HK-2 (cell line): ENCODE measurements at regions not wholly inside any gene's neighbourhood (a gene's known extent, or its start where the extent isn't known, plus 50 kb on each side); places are given as distances from the start of the nearest gene placed in this dataset.

Experiments
- DNase-seq: peaks from one replicate; pipeline ENCODE4 v3.0.0-alpha.2; 2018; ENCODE audit not compliant: unreplicated experiment

DNA sequence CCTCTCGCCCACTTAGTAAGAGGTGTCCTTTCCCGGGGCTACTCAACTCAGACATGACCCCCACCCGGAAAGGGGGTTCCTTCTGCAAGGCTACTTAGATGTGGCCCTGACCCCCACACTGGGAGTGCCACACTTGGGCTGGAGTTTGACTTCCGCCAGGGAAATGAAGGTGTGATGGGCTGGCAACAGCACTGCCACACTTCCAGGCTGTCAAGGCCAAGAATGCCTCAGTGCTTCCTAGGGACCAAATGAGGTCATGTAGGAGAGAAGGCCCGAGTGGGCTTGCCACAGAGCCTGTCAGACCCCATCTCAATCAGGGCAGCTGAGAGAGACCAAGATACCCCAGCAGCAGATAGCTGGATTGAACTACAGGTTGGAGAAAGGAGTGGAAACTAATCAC lies 55.5 kb downstream of the DRD1 start:
- no peak for DNase-seq

DNA sequence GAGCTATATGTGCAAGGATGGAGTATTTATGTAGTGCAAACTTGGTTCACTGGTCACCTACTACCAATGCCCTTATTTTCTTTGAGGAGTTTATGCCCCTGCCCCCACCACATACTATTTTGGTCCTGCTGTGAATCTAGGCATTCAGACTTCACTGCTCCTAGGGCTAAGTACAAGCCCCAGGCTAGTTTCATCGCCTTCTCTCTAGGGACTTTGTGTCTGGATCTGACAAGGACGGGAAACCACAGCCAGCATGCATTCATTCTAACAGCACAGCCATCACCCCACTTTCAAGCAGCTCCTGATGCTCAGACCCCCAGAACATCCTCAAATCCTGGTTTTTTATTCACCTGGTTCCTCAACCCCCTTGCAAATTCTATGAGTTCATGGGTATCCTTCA lies 56.8 kb downstream of the DRD1 start:
- no peak for DNase-seq

DNA sequence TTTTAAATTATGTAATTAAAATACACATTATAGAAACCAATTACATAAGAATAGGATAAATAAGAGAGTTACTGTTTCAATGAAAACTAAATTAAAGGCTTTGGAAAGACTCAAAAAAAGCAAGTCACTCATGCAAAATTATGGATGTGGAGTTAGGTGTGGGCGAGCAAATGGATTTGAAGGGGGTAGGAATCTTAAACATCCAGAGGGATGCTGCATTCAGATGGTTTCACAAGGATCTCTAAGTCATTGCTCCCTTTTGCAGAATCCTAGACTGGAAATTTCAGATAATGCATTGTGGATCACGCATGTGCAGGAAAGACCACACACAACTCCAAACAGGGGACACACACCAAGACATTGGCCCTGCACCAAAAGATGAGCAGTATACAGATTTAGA lies 57.5 kb downstream of the DRD1 start:
- DNase-seq = no peak

DNA sequence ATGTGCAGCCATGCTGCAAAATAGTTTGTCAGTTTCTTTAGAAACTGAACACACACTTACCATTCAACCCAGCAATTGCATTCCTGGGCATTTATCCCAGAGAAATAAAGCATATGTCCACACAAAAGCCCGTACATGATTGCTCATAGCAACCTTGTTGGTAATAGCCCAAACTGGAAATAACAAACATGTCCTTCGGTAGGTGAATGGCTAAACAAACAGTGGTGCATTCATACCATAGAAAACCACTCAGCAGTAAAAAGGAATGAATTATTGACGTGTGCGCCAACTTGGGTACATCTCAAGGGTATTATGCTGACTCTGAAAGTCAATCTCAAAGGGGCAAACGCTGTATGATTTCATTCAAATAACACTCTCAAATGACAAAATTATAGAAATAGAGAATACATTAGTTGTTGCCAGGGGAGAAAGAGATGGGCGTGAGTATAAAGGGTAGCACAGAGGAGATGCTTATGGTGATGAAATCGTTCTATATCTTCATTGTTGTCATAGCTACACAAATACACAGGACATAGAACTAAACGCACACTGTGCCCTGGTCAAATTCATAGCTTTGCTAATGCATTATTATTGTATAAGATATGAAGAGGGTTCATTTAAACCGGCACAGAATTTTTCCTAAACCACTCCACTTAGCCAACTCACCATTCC lies 58.2 kb downstream of the DRD1 start:
- no peak for DNase-seq

DNA sequence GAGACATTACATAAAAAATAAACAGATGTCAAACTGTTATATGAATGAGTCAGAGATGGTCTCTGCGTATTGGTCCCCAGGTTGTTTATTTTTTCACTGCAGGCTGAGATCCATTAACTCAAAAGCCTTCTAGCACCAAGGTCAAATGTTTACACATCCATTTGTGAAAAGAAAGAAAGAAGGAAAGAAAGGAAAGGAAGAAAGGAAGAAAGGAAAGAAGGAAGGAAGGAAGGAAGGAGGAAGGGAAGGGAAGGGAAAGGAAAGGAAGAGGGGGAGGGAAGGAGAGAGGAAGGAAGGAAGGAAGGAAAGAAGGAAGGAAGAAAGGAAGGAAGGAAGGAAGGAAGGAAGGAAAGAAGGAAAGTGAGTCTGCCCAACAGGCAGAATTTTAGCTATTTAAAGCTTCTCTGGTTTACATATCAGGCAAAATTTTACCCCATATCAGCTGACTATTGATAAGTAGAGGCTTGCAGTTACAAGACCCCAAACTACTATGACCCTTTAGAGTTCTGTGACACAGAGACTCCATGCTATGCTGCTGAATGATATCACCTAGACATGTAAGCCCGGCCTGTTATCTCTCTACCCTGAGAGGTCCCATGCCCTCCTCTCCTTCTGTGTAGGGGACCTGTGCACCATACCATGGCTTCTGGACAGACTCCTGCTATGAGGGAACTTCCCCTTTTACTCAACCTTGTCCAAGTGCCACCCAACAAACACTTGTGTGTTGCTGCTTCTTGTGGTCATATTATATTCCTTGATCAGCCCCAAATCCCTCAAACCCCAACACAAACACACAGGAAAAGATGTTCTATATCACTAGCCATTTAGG lies 59.0 kb downstream of the DRD1 start:
- DNase-seq = no peak

DNA sequence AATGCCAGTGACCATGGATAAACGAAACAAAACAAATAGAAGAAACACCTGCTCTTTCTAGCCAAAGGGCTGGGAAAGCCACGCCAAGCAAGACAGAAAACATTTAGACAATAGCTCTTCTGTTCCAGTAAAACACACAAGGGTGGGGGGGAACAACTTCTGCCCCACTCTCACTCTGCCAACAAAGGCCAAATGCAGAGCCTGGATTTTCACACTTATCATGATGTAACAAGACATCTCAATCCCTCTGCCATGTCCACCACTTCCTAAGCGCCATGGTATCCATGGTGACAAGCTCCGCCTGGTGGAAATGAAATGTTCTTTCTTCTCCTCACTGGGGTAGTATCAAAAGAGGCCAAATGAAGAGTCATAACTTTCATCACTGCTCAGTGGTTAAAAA lies 60.6 kb downstream of the DRD1 start:
- no peak for DNase-seq

DNA sequence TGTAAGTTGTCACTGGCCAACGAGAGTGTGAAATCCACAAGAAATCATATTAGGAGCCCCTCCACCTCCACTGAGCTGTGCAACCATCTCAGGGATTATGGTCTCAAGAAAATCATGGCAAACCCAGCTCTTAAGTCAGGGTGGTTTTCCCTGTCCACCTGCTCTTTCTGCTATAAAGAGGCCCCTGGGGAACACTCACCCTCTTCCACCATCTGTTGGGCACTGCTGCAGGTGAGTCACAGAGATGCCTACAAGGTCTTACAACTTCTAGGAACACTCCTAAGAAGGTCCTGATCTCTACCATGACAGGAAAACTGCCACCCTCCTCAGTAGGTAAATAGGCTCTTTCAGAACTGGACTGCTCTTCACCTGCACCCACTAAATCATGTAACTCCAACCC lies 61.8 kb downstream of the DRD1 start:
- DNase-seq = no peak

DNA sequence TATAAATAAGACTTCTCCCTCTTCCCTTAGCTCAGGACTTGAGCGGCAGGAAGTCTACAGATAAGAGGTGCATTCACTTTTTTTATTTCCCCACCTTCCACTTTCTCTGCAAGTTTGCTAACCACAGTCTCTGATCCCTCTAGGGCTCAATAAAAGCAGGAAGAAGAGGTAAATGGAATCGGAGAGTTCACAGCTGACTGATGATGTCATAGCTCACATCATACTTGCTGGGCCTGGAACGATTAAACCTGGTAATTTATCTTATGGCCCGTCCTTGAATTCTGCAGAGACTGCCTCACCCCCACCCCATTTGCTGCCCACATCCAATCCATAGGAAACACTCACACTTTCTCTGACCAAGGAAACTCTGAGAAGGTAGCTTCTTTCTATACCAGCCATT lies 62.9 kb downstream of the DRD1 start:
- no peak for DNase-seq

DNA sequence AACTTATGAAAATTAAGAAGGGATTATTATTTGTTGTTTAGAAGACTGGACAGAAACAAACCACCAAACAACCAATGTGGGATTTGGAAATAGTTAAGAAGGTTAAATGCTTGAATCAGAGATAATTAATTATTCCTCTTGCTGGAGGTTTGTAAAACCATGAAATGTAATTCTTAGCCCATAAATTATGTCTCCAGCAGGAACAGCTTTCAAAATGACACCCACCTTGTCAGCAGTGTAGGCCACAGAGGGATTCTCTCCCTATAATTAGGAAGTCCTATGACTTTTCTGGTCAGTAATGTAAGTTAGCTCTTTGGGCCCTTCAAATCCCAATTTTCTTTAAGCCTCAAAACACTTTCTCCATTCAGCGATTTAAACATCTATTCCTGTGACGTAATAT lies 63.3 kb downstream of the DRD1 start:
- DNase-seq = no peak

DNA sequence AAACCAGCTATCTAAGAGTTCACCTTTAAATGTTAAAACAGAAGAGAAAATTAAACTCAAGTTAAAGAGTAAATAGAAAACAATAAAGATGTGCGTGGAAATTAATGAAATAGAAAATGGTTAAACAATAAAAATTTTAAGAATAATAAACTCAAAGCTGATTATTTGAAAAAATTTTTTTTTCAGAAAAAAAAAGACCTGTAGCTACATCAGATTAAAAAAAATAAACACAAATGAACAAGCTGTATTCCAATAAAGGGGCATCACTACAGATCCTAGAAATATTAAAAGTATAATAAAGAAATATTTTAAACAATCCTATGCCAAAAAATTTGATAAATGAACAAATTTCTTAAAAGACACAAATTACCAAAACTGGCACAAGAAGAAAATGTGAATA lies 64.1 kb downstream of the DRD1 start:
- no peak for DNase-seq

DNA sequence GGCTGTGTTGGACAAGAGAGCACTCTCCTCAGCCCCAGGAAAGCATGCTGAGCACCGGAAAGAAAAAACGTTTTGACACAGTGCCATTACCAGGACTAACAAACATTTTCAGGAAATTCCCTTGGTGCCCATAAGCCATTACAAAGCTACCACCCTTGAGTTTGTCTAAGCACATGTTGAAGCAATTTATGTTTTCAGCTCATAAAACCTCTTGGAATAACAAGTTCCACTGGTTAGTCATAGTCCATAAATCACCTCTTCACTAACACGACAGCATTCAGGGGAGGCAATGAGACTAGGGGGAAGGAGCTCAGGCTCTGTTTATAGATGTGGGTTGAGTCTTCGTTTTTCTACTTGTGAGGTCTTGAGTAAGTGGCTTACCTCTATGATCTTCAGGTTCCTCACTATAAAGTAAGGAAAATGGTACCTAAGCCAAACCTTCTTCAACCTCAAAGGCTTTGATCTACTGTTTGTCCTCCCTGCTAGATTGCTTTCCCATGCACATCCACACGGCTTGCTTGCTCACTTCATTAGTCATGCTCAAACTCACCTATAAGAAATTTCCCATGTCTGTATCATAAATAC lies 65.4 kb downstream of the DRD1 start:
- DNase-seq = no peak

DNA sequence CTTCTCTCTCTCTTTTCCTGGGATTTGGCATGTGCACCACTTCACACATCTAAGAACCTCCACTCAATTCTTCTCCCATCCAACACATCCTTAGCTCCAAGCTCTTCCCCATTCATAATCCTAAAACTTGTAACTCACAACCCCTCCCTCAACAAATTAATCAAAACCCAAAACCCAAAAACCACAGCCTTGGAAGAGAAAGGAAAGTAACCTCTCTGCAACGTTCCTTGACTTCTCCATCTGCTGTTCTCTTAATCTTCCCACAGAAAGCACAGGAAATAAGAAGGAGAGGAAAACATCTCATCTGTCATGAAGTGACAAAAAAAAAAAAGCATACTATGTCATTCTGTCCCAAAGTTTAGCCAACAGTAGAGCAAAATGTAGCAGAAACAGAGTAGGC lies 66.2 kb downstream of the DRD1 start:
- DNase-seq = no peak

DNA sequence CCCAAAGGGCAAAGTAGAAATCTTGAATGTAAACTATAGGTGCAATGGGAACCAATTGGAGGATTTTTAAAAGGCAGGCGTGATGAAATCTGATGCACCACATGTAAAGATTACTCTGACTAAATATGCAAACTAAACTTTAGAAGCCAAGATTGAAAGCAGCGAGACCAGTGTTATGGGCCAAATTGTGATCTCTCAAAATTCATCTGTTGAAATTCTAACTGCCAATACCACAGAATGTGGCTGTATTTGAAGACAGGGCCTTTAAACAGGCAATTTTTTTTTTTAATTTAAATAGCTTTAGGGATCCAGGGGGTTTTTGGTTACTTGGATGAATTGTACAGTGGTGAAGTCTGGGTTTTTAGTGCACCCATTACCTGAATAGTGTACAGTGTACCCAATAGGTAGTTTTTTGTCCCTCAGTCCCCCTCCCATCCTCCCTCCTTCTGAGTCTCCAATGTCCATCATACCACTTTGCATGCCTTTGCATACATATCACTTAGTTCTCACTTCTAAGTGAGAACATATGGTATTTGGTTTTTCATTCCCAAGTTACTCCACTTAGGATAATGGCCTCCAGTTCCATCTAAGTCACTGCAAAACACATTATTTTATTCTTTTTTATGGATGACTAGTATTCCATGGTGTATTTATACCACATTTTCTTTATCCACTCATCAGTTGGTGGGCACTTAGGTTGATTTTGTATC lies 69.7 kb downstream of the DRD1 start:
- no peak for DNase-seq

DNA sequence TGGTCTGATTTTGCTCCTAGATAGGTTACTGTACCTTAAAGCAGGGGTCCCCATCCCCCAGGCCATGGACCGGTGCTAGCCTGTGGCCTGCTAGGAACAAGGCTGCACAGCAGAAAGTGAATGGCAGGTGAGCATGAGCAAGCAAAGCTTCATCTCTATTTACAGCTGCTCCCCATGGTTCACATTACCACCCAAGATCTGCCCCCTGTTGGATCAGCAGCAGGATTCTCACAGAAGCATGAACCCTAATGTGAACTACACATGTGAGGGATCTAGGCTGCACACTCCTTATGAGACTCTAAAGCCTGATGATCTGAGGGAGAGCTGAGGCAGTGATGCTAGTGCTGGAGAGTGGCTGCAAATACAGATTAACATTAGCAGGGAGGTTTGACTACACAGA lies 78.1 kb downstream of the DRD1 start:
- DNase-seq = no peak

DNA sequence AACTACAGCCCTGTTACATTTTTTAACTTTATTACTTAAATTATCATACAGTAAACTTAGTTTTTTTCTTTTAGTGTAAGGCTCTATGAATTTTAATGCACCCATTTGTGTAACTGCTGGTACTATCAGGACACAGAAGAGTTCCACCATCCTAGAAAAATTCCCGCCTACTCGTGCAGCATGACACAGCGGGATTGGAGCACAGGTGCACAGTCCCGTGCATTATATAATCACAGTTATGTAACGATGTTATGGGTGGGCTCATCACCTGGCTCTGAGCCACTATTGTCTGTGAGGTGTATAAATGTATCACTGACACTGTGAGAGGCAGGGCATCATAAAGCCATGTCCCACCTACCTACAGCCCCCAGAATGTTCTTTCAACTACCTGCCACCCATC lies 80.7 kb downstream of the DRD1 start:
- DNase-seq = no peak

DNA sequence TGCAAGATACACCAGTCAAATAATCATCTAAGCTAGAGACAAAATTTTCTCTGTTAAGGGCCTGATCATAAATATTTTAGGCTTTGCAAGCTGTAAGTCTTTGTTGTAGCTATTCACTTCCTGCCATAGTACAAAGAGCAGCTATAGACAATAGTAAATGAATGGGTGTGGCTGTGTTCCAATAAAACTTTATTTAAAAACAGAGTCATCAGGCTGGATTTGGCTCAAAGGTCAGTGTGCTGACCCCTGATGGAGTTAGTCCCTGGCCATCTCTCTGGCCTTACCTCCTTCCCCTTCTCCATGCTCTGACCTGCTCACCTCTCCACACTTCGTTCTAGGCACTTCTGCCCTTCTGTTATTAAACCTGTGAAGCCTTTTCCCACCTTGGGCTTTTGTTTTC lies 86.0 kb downstream of the DRD1 start:
- DNase-seq = no peak

DNA sequence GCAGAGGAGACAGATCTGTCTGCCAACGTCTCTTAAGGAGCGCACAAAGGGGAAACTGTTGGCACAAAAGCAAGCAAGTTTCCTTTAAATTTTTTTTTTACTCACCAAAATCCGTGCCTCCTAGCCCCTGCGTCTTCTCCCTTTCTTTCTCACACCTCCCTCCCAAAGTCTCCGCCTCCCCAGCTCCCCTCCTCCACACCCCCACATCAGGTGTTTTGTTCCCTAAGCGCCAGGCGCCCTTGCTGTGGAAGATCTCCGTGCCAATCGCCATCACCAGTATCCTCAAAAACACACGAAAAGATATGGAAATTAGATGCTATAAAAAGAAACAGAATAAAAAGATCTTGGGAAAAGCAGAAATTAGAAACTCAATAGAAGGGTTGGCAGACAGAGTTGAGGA lies 87.6 kb downstream of the DRD1 start:
- DNase-seq = no peak

DNA sequence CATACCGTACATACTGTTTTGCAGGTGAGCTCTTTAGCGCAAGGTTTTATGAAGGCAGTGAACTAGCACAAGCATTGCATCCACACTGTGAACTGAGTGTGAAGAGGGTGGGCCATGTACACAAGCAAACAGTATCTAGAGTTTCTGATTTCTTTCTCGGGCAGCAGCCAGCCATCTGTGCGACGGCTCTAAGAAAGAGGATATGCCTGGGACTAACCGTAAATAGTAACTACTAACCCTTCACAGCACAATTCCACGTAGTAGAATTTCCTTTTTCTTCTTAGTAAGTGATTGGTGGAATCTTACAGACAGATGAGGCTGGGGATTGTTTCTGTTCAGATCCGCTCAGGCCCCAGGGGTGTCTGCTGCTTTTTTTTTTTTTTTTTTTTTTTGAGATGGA lies 89.0 kb downstream of the DRD1 start:
- no peak for DNase-seq

DNA sequence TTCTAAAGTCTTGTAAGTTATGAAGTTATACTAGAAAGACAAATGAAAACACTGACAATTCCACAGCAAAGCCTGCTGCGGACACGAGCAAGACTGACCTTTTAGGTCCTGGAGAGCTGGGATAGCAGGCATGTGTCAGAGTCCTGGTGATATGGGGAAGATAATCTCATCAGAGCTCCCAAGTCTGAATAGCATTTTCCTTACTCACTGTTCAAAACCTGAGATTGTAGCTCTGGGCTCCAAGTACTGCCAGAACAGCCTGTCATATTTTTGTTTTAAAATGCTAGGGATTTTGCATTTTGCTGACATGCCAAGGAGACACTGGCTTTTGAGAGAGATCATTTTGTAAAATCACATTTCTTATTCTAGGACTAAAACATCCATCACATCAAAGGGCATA lies 90.1 kb downstream of the DRD1 start:
- no peak for DNase-seq

DNA sequence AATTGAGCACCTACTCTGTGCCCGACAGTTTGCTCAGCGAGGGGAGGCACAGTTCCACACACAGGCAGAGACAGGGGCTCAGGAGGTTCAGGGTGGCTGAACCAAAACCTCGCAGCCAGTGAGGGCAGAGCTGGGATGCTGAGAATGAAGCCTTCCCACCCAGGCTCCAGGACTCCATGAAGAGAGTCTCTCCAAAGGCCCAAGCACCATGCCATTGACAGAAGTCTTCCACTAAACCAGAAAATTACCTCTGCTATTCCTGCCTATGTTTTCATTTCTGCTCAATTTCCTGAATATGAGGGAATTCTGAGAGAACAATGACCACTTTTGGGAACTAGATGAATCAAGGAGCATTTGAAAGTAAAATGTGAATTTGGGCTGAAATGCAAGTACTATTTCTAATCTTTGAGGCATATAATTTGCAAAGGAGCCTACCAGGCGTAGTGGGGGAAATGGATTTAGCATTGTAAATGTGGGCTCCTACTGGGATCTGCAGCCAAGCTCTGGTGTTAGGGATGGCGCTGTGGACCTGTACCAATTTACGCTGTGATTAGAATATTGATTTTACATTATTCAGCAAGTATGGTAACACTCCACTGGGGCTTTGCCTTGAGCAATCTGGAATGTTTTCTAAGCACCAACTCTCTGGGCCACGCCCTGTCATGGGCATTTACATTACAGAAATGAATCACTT lies 91.9 kb downstream of the DRD1 start:
- DNase-seq = no peak

DNA sequence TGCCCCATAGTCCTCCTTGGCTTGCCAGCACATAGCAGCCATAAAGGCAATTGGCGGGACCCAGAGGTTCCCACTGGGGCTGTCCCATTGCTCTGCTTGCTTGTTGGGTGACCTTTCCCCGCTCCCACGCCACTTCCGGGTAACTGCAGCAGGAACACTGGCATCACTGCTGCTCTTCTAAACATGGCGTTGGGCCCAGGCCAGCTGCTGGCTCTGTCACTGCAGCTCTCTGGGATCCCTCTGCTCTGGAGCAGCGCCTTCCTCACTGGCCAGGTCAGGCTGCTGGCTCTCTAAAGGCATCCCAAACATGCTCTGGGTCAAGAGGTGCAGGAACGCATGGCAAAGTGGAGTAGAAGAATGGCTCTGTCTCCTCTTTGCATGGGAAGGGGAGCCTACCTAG lies 92.9 kb downstream of the DRD1 start:
- no peak for DNase-seq

DNA sequence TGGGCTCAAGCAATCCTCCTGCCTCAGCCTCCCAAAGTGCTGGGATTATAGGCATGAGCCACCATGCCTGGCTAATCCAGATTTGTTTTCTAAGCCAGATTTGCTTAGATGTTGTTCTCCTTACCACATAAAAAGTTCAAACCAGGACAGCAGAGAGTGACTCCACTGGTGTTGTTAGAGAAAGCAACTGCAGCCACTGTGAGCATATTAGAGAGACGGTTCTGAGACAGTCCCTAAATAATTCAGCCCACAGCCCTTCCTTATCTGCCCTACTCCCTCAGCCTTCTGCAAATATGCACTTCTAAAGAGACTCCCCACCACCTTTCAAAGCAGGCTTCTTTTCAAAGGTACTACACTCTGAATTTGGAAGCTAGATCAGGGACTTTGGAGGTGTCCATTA lies 96.1 kb downstream of the DRD1 start:
- DNase-seq = no peak
